ENCODE measurements at regions not wholly inside any gene's neighbourhood (a gene's known extent, or its start where the extent isn't known, plus 50 kb on each side); places are given as distances from the start of the nearest gene placed in this dataset.

- Mint-ChIP-seq H3K27me3 (peaks cover 9% of the 10 kb centered on the region), H3K27ac (no peak overlapping the region), H3K9me3 (peaks cover 5% of the 10 kb centered on the region), H3K4me1 (ENCODE audit: low read depth) (no peaks in the 10 kb centered on the region), H3K4me3 (no peak overlapping the region), H3K36me3 (ENCODE audit: low read depth) (no peaks in the 10 kb centered on the region)
- CTCF ChIA-PET: no interaction called here
- H3K9me3 ChIP-seq (ENCODE audit: control insufficient read depth in 1 of 2, insufficient read depth in 1 of 2, low read length in 2 of 2): peaks cover 0 to 2% of the 10 kb centered on the region in 2 experiments
- TF ChIP-seq CTCF (IDR thresholded peaks at IDR 0.05): no peak
- ATAC-seq (ENCODE audit: poor library complexity) (no peak), DNase-seq (no peak)
- H3K4me3 ChIP-seq (ENCODE audit: low read length): no peak overlapping the region
- POLR2A ChIA-PET: no interaction called here
- H3K4me1 ChIP-seq (ENCODE audit: insufficient read depth, low read length): no peaks in the 10 kb centered on the region
- no peaks in the 10 kb centered on the region for H3K27me3 ChIP-seq (ENCODE audit: control insufficient read depth in 1 of 2, insufficient read depth in 2 of 2, low read length in 2 of 2)
- no peak overlapping the region for H3K27ac ChIP-seq (ENCODE audit: low read depth in 1 of 2, low read length in 2 of 2)
- H3K36me3 ChIP-seq (ENCODE audit: insufficient read depth, low read length): no peaks in the 10 kb centered on the region
- intact Hi-C loops (cut with DNase I, micrococcal nuclease): no loop called here
Observed at GRCh38 chr7:138285129-138285528, 174.9 kb upstream of the TRIM24 start.

- H3K27me3 Mint-ChIP-seq: peaks cover 9% of the 10 kb centered on the region
- Histone ChIP-seq H3K27ac (ENCODE audit: low read depth in 1 of 2, low read length in 2 of 2) (no peak overlapping the region), H3K36me3 (ENCODE audit: insufficient read depth, low read length) (no peaks in the 10 kb centered on the region), H3K4me1 (ENCODE audit: insufficient read depth, low read length) (no peaks in the 10 kb centered on the region), H3K4me3 (ENCODE audit: low read length) (no peak overlapping the region), H3K9me3 (ENCODE audit: control insufficient read depth in 1 of 2, insufficient read depth in 1 of 2, low read length in 2 of 2) (peaks cover 0 to 4% of the 10 kb centered on the region in 2 experiments), H3K27me3 (ENCODE audit: control insufficient read depth in 1 of 2, insufficient read depth in 2 of 2, low read length in 2 of 2) (no peaks in the 10 kb centered on the region)
- H3K36me3 Mint-ChIP-seq (ENCODE audit: low read depth): no peaks in the 10 kb centered on the region
- CTCF ChIA-PET: no interaction called here
- no peak for TF ChIP-seq CTCF (IDR thresholded peaks at IDR 0.05)
- intact Hi-C loops (cut with DNase I, micrococcal nuclease): no loop called here
- H3K4me3 Mint-ChIP-seq: no peak overlapping the region
- DNase-seq (no peak), ATAC-seq (ENCODE audit: poor library complexity) (no peak)
- POLR2A ChIA-PET: no interaction called here
- H3K27ac Mint-ChIP-seq: no peak overlapping the region
- peaks cover 9% of the 10 kb centered on the region for H3K9me3 Mint-ChIP-seq
- H3K4me1 Mint-ChIP-seq (ENCODE audit: low read depth): no peaks in the 10 kb centered on the region
Observed at GRCh38 chr7:138286846-138287245, 173.2 kb upstream of the TRIM24 start.

- Mint-ChIP-seq H3K4me1 (ENCODE audit: low read depth) (no peaks in the 10 kb centered on the region), H3K27ac (no peak overlapping the region), H3K9me3 (peaks cover 9% of the 10 kb centered on the region), H3K36me3 (ENCODE audit: low read depth) (no peaks in the 10 kb centered on the region), H3K4me3 (no peak overlapping the region), H3K27me3 (peaks cover 4% of the 10 kb centered on the region)
- ATAC-seq (ENCODE audit: poor library complexity) (no peak), DNase-seq (no peak)
- Histone ChIP-seq H3K36me3 (ENCODE audit: insufficient read depth, low read length) (no peaks in the 10 kb centered on the region), H3K4me3 (ENCODE audit: low read length) (no peak overlapping the region), H3K27me3 (ENCODE audit: control insufficient read depth in 1 of 2, insufficient read depth in 2 of 2, low read length in 2 of 2) (no peaks in the 10 kb centered on the region), H3K4me1 (ENCODE audit: insufficient read depth, low read length) (no peaks in the 10 kb centered on the region), H3K27ac (ENCODE audit: low read depth in 1 of 2, low read length in 2 of 2) (no peak overlapping the region), H3K9me3 (ENCODE audit: control insufficient read depth in 1 of 2, insufficient read depth in 1 of 2, low read length in 2 of 2) (peaks cover 0 to 4% of the 10 kb centered on the region in 2 experiments)
- POLR2A ChIA-PET: no interaction called here
- intact Hi-C loops (cut with DNase I, micrococcal nuclease): no loop called here
- CTCF ChIA-PET: interaction anchor here (1.4 kb wide), 1 partner anchor 9 kb away, joined by 3 read pairs; no protein-coding TSS in a partner anchor
- TF ChIP-seq CTCF (IDR thresholded peaks at IDR 0.05): no peak
Observed at GRCh38 chr7:138287549-138287948, 172.5 kb upstream of the TRIM24 start.

All from CD4-positive, alpha-beta T cell (primary cell).